ENCODE measurements at regions not wholly inside any gene's neighbourhood (a gene's known extent, or its start where the extent isn't known, plus 50 kb on each side); places are given as distances from the start of the nearest gene placed in this dataset.

GRCh38 chr12:90404071-90404470 is 550.9 kb downstream of the CCER1 start:
- no peak overlapping the region for H3K27ac ChIP-seq
- H3K9me3 ChIP-seq = no peaks in the 10 kb centered on the region
- no peak for TF ChIP-seq CTCF (IDR thresholded peaks at IDR 0.05)
- no peak for TF ChIP-seq POLR2A (IDR thresholded peaks at IDR 0.05)
- no peaks in the 10 kb centered on the region for H3K36me3 ChIP-seq (replicated peaks in 1 of 2; ENCODE audit: insufficient read depth in 1 of 2, low read depth in 2 of 2)
- no peak for ATAC-seq
- DNase-seq = no peak
- no peaks in the 10 kb centered on the region for H3K4me1 ChIP-seq
- no peaks in the 10 kb centered on the region for H3K27me3 ChIP-seq
- H3K4me3 ChIP-seq = no peak overlapping the region
- intact Hi-C loops (cut with DNase I) = no loop called here

GRCh38 chr12:90401185-90401584 is 553.8 kb downstream of the CCER1 start:
- no peaks in the 10 kb centered on the region for H3K27me3 ChIP-seq
- no peak for DNase-seq
- no peaks in the 10 kb centered on the region for H3K36me3 ChIP-seq (replicated peaks in 1 of 2; ENCODE audit: insufficient read depth in 1 of 2, low read depth in 2 of 2)
- WGBS, 2 donors = 78 to 82% methylated on average over 2 of the region's 2 CpGs
- no peak for ATAC-seq
- intact Hi-C loops (cut with DNase I) = no loop called here
- TF ChIP-seq POLR2A (IDR thresholded peaks at IDR 0.05) = no peak
- TF ChIP-seq CTCF (IDR thresholded peaks at IDR 0.05) = no peak
- peaks cover 0 to under 1% (median 0%) of the 10 kb centered on the region in 3 donors for H3K9me3 ChIP-seq
- H3K27ac ChIP-seq = no peak overlapping the region
- no peak overlapping the region for H3K4me3 ChIP-seq
- no peaks in the 10 kb centered on the region for H3K4me1 ChIP-seq

- H3K36me3 ChIP-seq (replicated peaks in 1 of 2; ENCODE audit: insufficient read depth in 1 of 2, low read depth in 2 of 2) = no peaks in the 10 kb centered on the region
- H3K27ac ChIP-seq = no peak overlapping the region
- no peak for TF ChIP-seq POLR2A (IDR thresholded peaks at IDR 0.05)
- no peak for TF ChIP-seq CTCF (IDR thresholded peaks at IDR 0.05)
- peaks cover 0 to 8% (median 0%) of the 10 kb centered on the region in 3 donors for H3K9me3 ChIP-seq
- no peak for ATAC-seq
- no peak overlapping the region for H3K4me3 ChIP-seq
- intact Hi-C loops (cut with DNase I) = no loop called here
- DNase-seq = no peak
- no peaks in the 10 kb centered on the region for H3K27me3 ChIP-seq
- no peaks in the 10 kb centered on the region for H3K4me1 ChIP-seq
Observed at GRCh38 chr12:90399357-90399756, 555.6 kb downstream of the CCER1 start.

- Histone ChIP-seq H3K4me1 (no peaks in the 10 kb centered on the region), H3K9me3 (peaks cover 0 to 8% (median 0%) of the 10 kb centered on the region in 3 donors), H3K27ac (no peak overlapping the region), H3K36me3 (replicated peaks in 1 of 2; ENCODE audit: insufficient read depth in 1 of 2, low read depth in 2 of 2) (no peaks in the 10 kb centered on the region), H3K27me3 (no peaks in the 10 kb centered on the region), H3K4me3 (no peak overlapping the region)
- intact Hi-C loops (cut with DNase I) = no loop called here
- no peak for ATAC-seq
- DNase-seq = no peak
- TF ChIP-seq POLR2A (IDR thresholded peaks at IDR 0.05) (no peak), CTCF (IDR thresholded peaks at IDR 0.05) (no peak)
Observed at GRCh38 chr12:90398285-90398836, 556.6 kb downstream of the CCER1 start.

- Histone ChIP-seq H3K4me3 (no peak overlapping the region), H3K27me3 (no peaks in the 10 kb centered on the region), H3K36me3 (replicated peaks in 1 of 2; ENCODE audit: insufficient read depth in 1 of 2, low read depth in 2 of 2) (no peaks in the 10 kb centered on the region), H3K4me1 (no peaks in the 10 kb centered on the region), H3K9me3 (peaks cover 0 to 8% (median 0%) of the 10 kb centered on the region in 3 donors), H3K27ac (no peak overlapping the region)
- TF ChIP-seq POLR2A (IDR thresholded peaks at IDR 0.05) = no peak
- TF ChIP-seq CTCF (IDR thresholded peaks at IDR 0.05) = no peak
- ATAC-seq = no peak
- intact Hi-C loops (cut with DNase I) = no loop called here
- WGBS, 2 donors = 75 to 95% methylated on average over 1 of the region's 1 CpG
- no peak for DNase-seq
Observed at GRCh38 chr12:90396556-90396955, 558.4 kb downstream of the CCER1 start.
